Nucleus accumbens (tissue), 56 donors: ENCODE measurements at regions not wholly inside any gene's neighbourhood (a gene's known extent, or its start where the extent isn't known, plus 50 kb on each side); places are given as distances from the start of the nearest gene placed in this dataset.

Experiments
- DNase-seq, 56 donors: peaks; one replicate each; lab custom pipeline; 2025; lab: John Stamatoyannopoulos, UW

GRCh38 chr3:35946121-35946853 lies 307.0 kb downstream of the ARPP21 start:
- no peak for DNase-seq

GRCh38 chr3:35946854-35947515 lies 307.7 kb downstream of the ARPP21 start:
- DNase-seq, result peak in 1 of 56 donors; percentile 27

- no peak for DNase-seq
These were observed 310.7 kb downstream of the ARPP21 start for GRCh38 chr3:35950021-35950420.

- DNase-seq, result no peak
These were observed 315.1 kb downstream of the ARPP21 start for GRCh38 chr3:35954413-35954812.

DNA sequence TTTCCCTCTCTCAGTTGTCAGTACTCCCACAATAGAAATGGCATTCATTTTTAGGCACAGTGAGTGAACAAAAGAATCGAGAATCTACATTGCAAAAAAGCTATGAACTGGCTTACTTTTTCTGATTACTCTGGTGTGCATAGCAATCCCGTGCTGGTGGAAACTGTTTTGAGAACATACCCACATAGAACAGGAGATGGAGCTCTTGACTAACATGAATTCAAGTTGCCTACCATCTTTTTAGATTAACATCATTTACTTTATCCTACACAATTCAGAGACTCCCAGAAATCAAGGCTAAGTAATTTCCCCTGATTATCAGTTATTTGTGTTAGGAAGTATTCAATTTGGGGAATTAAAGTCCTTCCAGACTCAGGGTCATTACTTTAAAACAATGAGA lies 326.6 kb downstream of the ARPP21 start:
- peak in 5 of 56 donors; percentile 2 to 27 (median 20) for DNase-seq

DNA sequence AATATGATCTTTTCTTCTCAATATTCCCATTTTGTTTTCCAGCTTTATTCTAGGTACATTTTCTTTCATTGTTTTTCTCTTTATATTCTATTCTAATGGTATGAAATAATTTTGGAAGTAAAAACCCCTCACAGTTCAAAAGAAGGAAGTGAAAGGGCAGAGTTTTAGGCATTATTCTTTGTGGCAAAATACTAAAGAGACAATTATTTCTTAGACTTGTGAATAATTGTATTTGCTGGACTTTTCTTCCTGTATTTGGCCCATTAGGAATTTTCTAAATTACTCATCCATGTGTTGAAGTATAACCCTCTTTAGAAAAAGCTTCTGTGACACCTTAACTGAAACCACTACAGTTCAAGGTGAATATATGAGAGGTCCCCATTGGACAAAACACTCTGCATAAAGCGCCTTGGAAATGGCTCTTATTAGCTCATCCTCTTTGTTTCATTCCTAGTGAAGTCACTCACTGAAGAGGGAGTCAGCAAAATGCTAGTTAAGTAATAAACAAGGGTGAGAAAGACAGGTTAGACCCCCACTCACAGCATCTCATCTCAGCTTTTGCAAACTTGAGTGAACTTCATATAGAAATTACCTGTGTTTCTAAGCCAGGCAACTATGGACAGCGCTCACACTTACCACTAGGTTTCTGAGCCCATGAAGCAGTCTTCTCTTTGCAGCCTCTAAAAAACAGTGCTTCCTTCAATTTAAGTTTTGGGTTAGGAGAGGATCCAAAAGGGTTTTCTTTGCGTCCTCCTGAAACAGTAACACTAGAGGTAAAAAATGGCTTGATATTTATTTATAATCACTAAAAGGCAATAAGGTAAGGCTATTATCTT lies 327.5 kb downstream of the ARPP21 start:
- no peak for DNase-seq

DNA sequence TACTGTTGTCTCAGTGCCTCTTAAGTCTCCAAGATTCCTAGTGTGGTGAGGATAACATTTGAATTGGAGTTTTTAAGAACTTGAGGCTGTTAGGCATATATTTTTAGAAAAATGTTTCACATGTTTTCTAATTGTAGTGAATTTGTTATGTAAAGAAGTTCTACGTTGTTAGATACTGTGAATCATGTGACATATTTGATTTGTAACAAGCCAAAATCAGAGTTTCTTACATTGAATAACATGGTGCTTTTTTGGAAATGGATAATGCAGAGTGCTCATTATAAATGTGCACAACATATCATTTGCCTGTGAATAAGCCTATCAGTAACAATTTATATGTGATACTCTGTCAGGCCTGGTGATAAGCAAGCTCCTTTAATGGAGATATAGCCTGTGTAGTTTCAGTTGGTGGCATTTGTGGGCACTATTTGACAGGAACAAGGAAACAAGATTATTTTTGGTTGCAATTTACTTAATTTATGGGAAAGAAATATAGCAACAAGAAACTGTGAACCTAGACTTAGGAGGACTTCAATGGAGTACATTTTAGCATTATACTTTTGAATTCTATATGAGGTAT lies 328.8 kb downstream of the ARPP21 start:
- DNase-seq, result no peak

- DNase-seq, result no peak
These were observed 330.1 kb downstream of the ARPP21 start for GRCh38 chr3:35969406-35969805.

DNA sequence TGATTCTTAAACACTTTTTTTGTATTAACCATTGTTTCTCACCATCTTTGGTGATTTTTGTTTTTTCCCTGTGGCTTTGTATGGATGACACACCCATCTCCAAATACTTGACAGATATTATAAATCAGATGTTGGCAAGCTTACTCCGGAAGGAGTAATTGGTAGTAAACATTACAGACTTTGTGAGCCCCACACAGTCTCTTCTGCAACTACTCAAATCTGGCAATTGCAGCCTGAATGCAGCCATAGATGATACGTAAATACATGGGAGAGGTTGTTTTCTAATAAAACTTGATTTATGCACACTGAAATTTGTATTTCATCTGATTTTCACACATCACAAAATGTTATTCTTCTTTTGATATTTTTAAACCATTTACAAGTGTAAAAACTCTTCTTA lies 331.5 kb downstream of the ARPP21 start:
- no peak for DNase-seq

- DNase-seq, result no peak
These were observed 332.4 kb downstream of the ARPP21 start for GRCh38 chr3:35971686-35972085.

- no peak for DNase-seq
These were observed 335.5 kb downstream of the ARPP21 start for GRCh38 chr3:35974872-35975271.

DNA sequence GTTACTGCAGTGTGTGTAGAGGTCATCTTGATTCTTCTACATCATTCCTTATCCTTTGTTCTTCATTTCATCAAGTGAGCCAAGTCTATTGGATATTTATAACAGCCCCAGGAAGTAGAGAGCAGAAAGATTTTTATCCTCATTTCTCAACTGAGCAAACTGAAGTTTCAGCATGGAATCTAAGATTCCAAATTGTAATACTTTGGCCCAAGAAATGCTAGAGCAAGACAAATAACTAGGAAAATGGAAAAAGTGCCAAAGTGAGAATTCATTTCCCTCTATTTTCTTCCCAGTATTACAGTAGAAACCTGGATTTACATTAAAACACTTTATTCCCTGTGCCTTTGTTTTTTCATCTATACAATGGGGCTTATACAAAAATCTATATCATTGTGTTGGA lies 346.8 kb downstream of the ARPP21 start:
- DNase-seq, result no peak

GRCh38 chr3:35987386-35987785 lies 348.1 kb downstream of the ARPP21 start:
- peak in 1 of 56 donors; percentile 0 for DNase-seq

GRCh38 chr3:35992041-35992440 lies 352.7 kb downstream of the ARPP21 start:
- no peak for DNase-seq

- no peak for DNase-seq
These were observed 368.5 kb upstream of the STAC start for GRCh38 chr3:36011791-36012190.

GRCh38 chr3:36013425-36013824 lies 366.9 kb upstream of the STAC start:
- DNase-seq, result no peak

DNA sequence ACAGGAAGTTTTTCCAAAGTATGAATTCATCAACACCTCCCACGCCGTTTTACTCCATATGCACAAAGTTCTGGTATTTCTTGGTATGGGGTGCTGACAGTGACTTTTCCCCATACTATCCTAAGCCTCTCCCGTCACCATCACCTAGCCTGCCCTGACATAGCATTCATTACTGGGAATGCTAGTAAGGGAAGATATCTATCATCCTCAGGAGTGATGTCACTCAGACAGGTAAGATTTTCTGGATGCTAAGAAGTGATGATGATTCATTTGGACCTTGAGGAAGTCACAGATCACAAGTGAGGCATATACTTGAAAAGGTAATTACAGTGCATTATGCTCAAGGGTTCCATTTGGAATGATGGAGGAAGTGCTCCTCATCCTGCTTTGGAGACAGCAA lies 355.1 kb upstream of the STAC start:
- no peak for DNase-seq

- peak in 2 of 56 donors; percentile 2 to 3 for DNase-seq
These were observed 347.9 kb upstream of the STAC start for GRCh38 chr3:36032180-36033047.

GRCh38 chr3:36058404-36059030 lies 321.8 kb upstream of the STAC start:
- DNase-seq, result no peak

DNA sequence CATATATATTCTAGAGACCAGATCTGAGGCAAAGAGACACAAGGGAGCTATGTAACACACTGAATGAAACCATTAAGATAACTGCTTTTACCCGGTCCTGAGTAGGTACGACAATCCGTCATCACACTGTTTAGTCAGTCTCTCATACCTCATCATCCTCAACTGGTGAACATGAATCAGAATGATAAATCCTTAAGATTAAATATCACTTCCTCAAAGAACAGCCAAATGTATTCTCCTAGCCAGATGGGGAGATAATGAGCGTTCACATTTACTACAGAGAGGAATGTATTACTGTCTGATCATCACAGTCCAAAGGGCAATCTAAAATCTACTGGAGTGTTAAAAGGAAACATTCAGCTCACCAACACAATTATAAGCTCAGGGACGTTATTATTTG lies 319.4 kb upstream of the STAC start:
- DNase-seq, result no peak
